ENCODE measurements at regions not wholly inside any gene's neighbourhood (a gene's known extent, or its start where the extent isn't known, plus 50 kb on each side); places are given as distances from the start of the nearest gene placed in this dataset.

DNA sequence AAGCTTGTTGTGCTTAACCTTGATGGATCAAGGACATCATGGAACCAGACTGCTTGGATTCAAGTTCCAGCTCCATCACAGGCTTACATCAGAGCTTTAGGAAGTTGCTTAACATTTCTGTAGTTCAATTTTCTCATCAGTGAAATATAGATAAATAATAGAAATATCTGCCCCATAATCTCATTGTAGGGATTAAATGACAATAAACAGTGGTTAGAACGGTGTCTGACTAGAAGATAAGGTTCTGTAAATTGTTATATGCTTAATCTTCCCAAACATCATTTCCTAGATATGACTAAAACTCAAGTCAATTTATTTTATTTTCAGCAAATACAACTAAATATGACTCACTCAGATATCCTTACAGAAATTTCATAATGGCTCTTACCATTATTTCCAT is 83.5 kb downstream of the SLITRK1 start:
- TF ChIP-seq, protein P1, sequence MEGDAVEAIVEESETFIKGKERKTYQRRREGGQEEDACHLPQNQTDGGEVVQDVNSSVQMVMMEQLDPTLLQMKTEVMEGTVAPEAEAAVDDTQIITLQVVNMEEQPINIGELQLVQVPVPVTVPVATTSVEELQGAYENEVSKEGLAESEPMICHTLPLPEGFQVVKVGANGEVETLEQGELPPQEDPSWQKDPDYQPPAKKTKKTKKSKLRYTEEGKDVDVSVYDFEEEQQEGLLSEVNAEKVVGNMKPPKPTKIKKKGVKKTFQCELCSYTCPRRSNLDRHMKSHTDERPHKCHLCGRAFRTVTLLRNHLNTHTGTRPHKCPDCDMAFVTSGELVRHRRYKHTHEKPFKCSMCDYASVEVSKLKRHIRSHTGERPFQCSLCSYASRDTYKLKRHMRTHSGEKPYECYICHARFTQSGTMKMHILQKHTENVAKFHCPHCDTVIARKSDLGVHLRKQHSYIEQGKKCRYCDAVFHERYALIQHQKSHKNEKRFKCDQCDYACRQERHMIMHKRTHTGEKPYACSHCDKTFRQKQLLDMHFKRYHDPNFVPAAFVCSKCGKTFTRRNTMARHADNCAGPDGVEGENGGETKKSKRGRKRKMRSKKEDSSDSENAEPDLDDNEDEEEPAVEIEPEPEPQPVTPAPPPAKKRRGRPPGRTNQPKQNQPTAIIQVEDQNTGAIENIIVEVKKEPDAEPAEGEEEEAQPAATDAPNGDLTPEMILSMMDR (IDR thresholded peaks at IDR 0.05), result no peak
- TF ChIP-seq POLR2A (IDR thresholded peaks at IDR 0.05) (no peak), POLR2AphosphoS5 (IDR thresholded peaks at IDR 0.05) (no peak)
